GM12878 (cell line): ENCODE measurements at regions not wholly inside any gene's neighbourhood (a gene's known extent, or its start where the extent isn't known, plus 50 kb on each side); places are given as distances from the start of the nearest gene placed in this dataset.

Experiments used
- EZH2 ChIP-seq: IDR thresholded peaks from 2 replicates; pipeline ENCODE4 v1.6.1; 2012; ENCODE audit warnings: low read depth, mild to moderate bottlenecking, control low read depth, inconsistent platforms, low read length, borderline replicate concordance; ENCODE audit not compliant: control insufficient read depth
- IRF4 ChIP-seq: IDR thresholded peaks from 2 replicates; pipeline ENCODE4 v1.6.1; 2011; ENCODE audit warnings: low read depth, low read length
- POLR2A ChIP-seq: IDR thresholded peaks from 2 replicates; pipeline ENCODE4 v1.6.1; 2011; ENCODE audit warnings: low read depth, mild to moderate bottlenecking, low read length
- TF ChIP-seq, protein P1 (sequence below), 3 experiments: IDR thresholded peaks in 2 of 3; conservative IDR thresholded peaks in 1 of 3; 2 replicates each; pipeline ENCODE4 v1.5.1; 2011; ENCODE audit warnings: low read depth in 3 of 3, low read length in 3 of 3, mild to moderate bottlenecking in 3 of 3, control low read depth in 2 of 3, moderate library complexity in 2 of 3, inconsistent platforms in 1 of 3, mixed read lengths in 1 of 3; ENCODE audit not compliant: control insufficient read depth in 2 of 3, insufficient read depth in 1 of 3; ENCODE audit errors: extremely low read depth in 1 of 3

- TF ChIP-seq IRF4 (no peak), EZH2 (no peak), POLR2A (no peak)
- TF ChIP-seq, protein P1, sequence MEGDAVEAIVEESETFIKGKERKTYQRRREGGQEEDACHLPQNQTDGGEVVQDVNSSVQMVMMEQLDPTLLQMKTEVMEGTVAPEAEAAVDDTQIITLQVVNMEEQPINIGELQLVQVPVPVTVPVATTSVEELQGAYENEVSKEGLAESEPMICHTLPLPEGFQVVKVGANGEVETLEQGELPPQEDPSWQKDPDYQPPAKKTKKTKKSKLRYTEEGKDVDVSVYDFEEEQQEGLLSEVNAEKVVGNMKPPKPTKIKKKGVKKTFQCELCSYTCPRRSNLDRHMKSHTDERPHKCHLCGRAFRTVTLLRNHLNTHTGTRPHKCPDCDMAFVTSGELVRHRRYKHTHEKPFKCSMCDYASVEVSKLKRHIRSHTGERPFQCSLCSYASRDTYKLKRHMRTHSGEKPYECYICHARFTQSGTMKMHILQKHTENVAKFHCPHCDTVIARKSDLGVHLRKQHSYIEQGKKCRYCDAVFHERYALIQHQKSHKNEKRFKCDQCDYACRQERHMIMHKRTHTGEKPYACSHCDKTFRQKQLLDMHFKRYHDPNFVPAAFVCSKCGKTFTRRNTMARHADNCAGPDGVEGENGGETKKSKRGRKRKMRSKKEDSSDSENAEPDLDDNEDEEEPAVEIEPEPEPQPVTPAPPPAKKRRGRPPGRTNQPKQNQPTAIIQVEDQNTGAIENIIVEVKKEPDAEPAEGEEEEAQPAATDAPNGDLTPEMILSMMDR (IDR thresholded peaks at IDR 0.05 in 2 of 3, conservative IDR thresholded peaks at IDR 0.05 in 1 of 3; ENCODE audit: control insufficient read depth in 2 of 3, extremely low read depth in 1 of 3, insufficient read depth in 1 of 3, low read depth in 3 of 3, low read length in 3 of 3) = no peak
Measured at GRCh38 chr7:31186202-31186601, 134.1 kb downstream of the ADCYAP1R1 start.
